Left lung (tissue), 4 donors: ENCODE measurements at regions not wholly inside any gene's neighbourhood (a gene's known extent, or its start where the extent isn't known, plus 50 kb on each side); places are given as distances from the start of the nearest gene placed in this dataset.

Experiments used
- ATAC-seq: fragments of 200-7000 bp; cut with Tn5 transposase; one replicate; pipeline ENCODE4 v1.9.1; 2020; ENCODE audit warnings: moderate library complexity
- DNase-seq, 4 donors: peaks; one replicate each; pipeline ENCODE4 v3.0.0-alpha.2; 2013 to 2020
- H3K27ac ChIP-seq, 2 donors: fragments of 200-600 bp; sonication (generic) in 1 of 2; one replicate each; pipeline versions ENCODE4 v1.5.0 to v1.8.0; 2020 to 2021
- H3K27me3 ChIP-seq, 2 donors: fragments of 200-600 bp; sonication (generic) in 1 of 2; one replicate each; pipeline versions ENCODE4 v1.5.0 to v1.8.0; 2020 to 2021
- H3K36me3 ChIP-seq, 2 donors: fragments of 200-600 bp; sonication (generic) in 1 of 2; one replicate each; pipeline versions ENCODE4 v1.5.0 to v1.8.0; 2020 to 2021
- H3K4me1 ChIP-seq, 2 donors: fragments of 200-600 bp; one replicate each; pipeline ENCODE4 v1.8.0; 2021
- H3K4me3 ChIP-seq, 2 donors: fragments of 200-600 bp; sonication (generic) in 1 of 2; one replicate each; pipeline versions ENCODE4 v1.5.0 to v1.8.0; 2020 to 2021; ENCODE audit warnings: mild to moderate bottlenecking in 1 of 2
- H3K9me3 ChIP-seq, 2 donors: fragments of 200-600 bp; sonication (generic) in 1 of 2; one replicate each; pipeline versions ENCODE4 v1.5.0 to v1.8.0; 2020 to 2021
- CTCF ChIP-seq, 2 donors: fragments of 200-600 bp; sonication (generic) in 1 of 2; IDR thresholded peaks; one replicate each; pipeline versions ENCODE4 v1.5.0 to v1.8.0; 2021; ENCODE audit warnings: antibody characterized with exemption in 2 of 2
- intact Hi-C, 2 donors: fragments of 100-400 bp; cut with DNase I; formaldehyde crosslinking; loops; one replicate each; pipeline versions ENCODE4 v1.11.2 to v1.14.2; 2022
- donor health status: DM: no; HTN: yes; CAD: no.
- donor health status: DM: no; HTN: no; CAD: no.

GRCh38 chr2:16102976-16103380 lies 162.6 kb downstream of the MYCN start:
- H3K27ac ChIP-seq: no peak overlapping the region
- H3K36me3 ChIP-seq: no peaks in the 10 kb centered on the region
- no peak for ATAC-seq
- H3K4me3 ChIP-seq: no peak overlapping the region
- peaks cover 0 to 7% of the 10 kb centered on the region in 2 donors for H3K27me3 ChIP-seq
- intact Hi-C loops: no loop called here
- DNase-seq: no peak
- H3K9me3 ChIP-seq: no peaks in the 10 kb centered on the region
- no peaks in the 10 kb centered on the region for H3K4me1 ChIP-seq
- no peak for TF ChIP-seq CTCF (IDR thresholded peaks at IDR 0.05)

- peaks cover 0 to 7% of the 10 kb centered on the region in 2 donors for H3K27me3 ChIP-seq
- no peak overlapping the region for H3K4me3 ChIP-seq
- no peak for DNase-seq
- H3K27ac ChIP-seq: no peak overlapping the region
- TF ChIP-seq CTCF (IDR thresholded peaks at IDR 0.05): no peak
- no peak for ATAC-seq
- H3K4me1 ChIP-seq: no peaks in the 10 kb centered on the region
- no peaks in the 10 kb centered on the region for H3K36me3 ChIP-seq
- H3K9me3 ChIP-seq: no peaks in the 10 kb centered on the region
- intact Hi-C loops: no loop called here
Measured at GRCh38 chr2:16102358-16102975, 162.1 kb downstream of the MYCN start.

GRCh38 chr2:16101196-16101595 lies 160.8 kb downstream of the MYCN start:
- no peaks in the 10 kb centered on the region for H3K9me3 ChIP-seq
- intact Hi-C loops: no loop called here
- no peaks in the 10 kb centered on the region for H3K36me3 ChIP-seq
- ATAC-seq: no peak
- no peak for TF ChIP-seq CTCF (IDR thresholded peaks at IDR 0.05)
- peaks cover 0 to 7% of the 10 kb centered on the region in 2 donors for H3K27me3 ChIP-seq
- no peaks in the 10 kb centered on the region for H3K4me1 ChIP-seq
- DNase-seq: no peak
- no peak overlapping the region for H3K4me3 ChIP-seq
- H3K27ac ChIP-seq: no peak overlapping the region

- Histone ChIP-seq H3K4me3 (no peak overlapping the region), H3K36me3 (no peaks in the 10 kb centered on the region), H3K27me3 (peaks cover 0 to 7% of the 10 kb centered on the region in 2 donors), H3K27ac (no peak overlapping the region), H3K4me1 (no peaks in the 10 kb centered on the region), H3K9me3 (no peaks in the 10 kb centered on the region)
- DNase-seq (no peak), ATAC-seq (peak; percentile 38)
- no peak for TF ChIP-seq CTCF (IDR thresholded peaks at IDR 0.05)
- intact Hi-C loops: no loop called here
Measured at GRCh38 chr2:16100006-16100405, 159.7 kb downstream of the MYCN start.

GRCh38 chr2:16099326-16099725 lies 159.0 kb downstream of the MYCN start:
- Histone ChIP-seq H3K27me3 (peaks cover 0 to 7% of the 10 kb centered on the region in 2 donors), H3K36me3 (no peaks in the 10 kb centered on the region), H3K4me1 (no peaks in the 10 kb centered on the region), H3K27ac (no peak overlapping the region), H3K9me3 (no peaks in the 10 kb centered on the region), H3K4me3 (no peak overlapping the region)
- DNase-seq (no peak), ATAC-seq (no peak)
- intact Hi-C loops: no loop called here
- no peak for TF ChIP-seq CTCF (IDR thresholded peaks at IDR 0.05)
